Activated naive CD4-positive, alpha-beta T cell treated with anti-CD3 and anti-CD28 coated beads, Interleukin-2, amount 50 U/mL, for 24 hours (primary cell): ENCODE measurements at regions not wholly inside any gene's neighbourhood (a gene's known extent, or its start where the extent isn't known, plus 50 kb on each side); places are given as distances from the start of the nearest gene placed in this dataset.

ENCODE experiments used
- H3K27ac Mint-ChIP-seq: one replicate; pipeline ENCODE4 v1.8.0; 2021; ENCODE audit warnings: mild to moderate bottlenecking, mixed read lengths
- H3K27me3 Mint-ChIP-seq: one replicate; pipeline ENCODE4 v1.8.0; 2021; ENCODE audit warnings: mixed read lengths
- H3K36me3 Mint-ChIP-seq: one replicate; pipeline ENCODE4 v1.8.0; 2021; ENCODE audit warnings: mixed read lengths
- H3K4me1 Mint-ChIP-seq: one replicate; pipeline ENCODE4 v1.8.0; 2021; ENCODE audit warnings: mixed read lengths
- H3K4me3 Mint-ChIP-seq: one replicate; pipeline ENCODE4 v1.8.0; 2021; ENCODE audit warnings: mild to moderate bottlenecking, mixed read lengths
- H3K9me3 Mint-ChIP-seq: one replicate; pipeline ENCODE4 v1.8.0; 2021; ENCODE audit warnings: mixed read lengths

DNA sequence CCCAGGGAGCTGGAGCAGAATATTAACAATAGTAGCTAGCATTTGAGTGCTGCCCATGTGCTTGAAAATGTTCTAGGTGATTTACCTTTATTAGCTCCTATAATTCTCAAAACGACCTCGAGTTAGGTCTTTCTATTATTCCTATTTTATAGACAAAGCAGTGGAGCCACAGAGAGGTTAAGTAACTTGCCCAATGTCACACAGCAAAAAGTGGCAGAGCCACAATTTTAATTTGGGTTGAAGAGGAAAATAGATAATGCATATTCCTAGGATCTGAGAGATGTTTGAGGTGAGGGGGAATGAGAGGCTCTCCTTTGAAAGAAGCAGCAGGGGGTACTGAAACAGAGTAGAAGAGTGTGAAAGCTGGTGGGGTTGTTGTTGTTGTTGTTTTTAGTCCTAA is 354.5 kb upstream of the SLC35B3 start:
- Mint-ChIP-seq H3K27ac (no peak overlapping the region), H3K9me3 (peaks cover 4% of the 10 kb centered on the region), H3K36me3 (no peaks in the 10 kb centered on the region), H3K4me1 (no peaks in the 10 kb centered on the region), H3K4me3 (no peak overlapping the region), H3K27me3 (no peaks in the 10 kb centered on the region)

DNA sequence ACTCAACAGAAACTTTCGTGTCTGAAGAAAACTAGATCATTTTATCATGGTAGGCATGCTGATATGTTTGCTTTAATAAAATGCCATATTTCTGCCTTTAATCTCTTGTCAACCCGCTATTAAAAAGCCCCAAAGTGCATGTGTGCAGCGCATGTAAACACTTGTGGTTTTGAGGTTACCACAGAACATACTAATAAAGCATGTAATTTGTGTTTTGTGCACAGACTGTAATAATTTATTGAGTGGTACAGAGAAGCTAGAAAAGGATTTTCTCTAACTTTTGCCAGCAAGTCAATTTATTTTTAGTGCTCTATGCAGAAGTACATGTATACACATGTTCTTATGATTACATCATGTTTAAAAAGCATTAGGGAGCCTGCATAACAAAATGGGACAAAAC is 349.9 kb upstream of the SLC35B3 start:
- Mint-ChIP-seq H3K9me3 (peaks cover 9% of the 10 kb centered on the region), H3K27ac (no peak overlapping the region), H3K4me1 (no peaks in the 10 kb centered on the region), H3K4me3 (no peak overlapping the region), H3K27me3 (no peaks in the 10 kb centered on the region), H3K36me3 (peaks cover 1% of the 10 kb centered on the region)

DNA sequence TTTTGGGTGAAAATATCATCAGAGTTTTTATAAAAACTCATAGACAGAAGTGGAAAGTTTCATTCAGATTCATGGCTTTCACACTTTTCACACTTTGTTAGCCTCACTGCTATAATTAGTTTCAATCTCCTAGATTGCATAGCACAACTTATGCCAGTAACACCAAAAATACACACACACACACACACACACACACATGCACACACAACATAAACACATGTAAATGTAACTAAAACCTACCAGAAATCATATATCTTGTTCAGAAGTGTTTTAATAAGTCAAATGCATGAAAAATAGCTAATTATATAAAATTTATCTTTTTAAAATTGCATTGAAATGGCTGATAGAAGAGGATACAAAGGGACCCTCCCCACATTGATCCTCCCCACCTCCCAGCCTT is 347.8 kb upstream of the SLC35B3 start:
- no peaks in the 10 kb centered on the region for H3K4me1 Mint-ChIP-seq
- no peak overlapping the region for H3K27ac Mint-ChIP-seq
- peaks cover 1% of the 10 kb centered on the region for H3K36me3 Mint-ChIP-seq

DNA sequence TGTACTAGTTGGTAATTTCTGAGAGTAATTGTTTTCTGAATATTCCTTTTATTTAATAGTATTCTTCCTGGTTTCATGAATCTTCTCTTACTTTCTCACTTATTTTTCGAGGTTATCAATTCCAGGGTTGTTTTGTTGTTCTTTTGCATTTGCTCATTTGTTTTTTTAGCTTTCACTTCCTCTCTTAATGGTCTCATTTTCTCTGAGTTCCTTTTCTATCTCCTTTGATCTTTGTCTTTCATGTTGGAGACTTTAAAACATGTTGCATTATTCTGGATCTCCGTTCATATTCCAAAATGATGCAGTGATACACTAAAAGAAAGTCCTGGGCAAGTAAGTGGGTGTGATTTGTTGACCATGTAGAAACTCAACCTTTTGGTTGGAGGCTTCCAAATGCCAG is 345.3 kb upstream of the SLC35B3 start:
- Mint-ChIP-seq H3K36me3 (peaks cover 1% of the 10 kb centered on the region), H3K4me3 (no peak overlapping the region), H3K27ac (no peak overlapping the region), H3K9me3 (peaks cover 6% of the 10 kb centered on the region), H3K27me3 (no peaks in the 10 kb centered on the region), H3K4me1 (no peaks in the 10 kb centered on the region)

More for the DNA sequence above, 347.8 kb upstream of the SLC35B3 start:
- no peak overlapping the region for H3K4me3 Mint-ChIP-seq
- H3K9me3 Mint-ChIP-seq: peaks cover 6% of the 10 kb centered on the region
- no peaks in the 10 kb centered on the region for H3K27me3 Mint-ChIP-seq

DNA sequence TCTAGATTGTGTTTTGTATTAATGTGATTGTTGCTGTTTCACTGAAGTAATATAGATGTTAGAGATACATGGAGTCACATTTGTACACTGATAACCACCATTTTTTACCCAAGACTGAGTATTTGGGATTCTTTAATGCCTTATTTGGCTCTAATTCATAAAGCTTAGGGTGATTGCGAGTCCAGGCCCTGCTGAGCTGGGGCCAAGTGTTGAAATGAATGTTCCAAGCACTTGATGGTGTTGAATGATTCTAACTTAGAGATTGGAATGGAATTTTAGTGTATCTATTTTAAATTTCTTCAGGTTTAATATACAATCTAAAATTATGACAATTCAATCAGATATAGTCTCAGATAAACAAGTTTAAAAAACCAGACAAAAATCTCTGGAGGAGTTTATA is 329.4 kb upstream of the SLC35B3 start:
- H3K4me3 Mint-ChIP-seq: no peak overlapping the region
- no peaks in the 10 kb centered on the region for H3K4me1 Mint-ChIP-seq
- no peaks in the 10 kb centered on the region for H3K27me3 Mint-ChIP-seq
- H3K27ac Mint-ChIP-seq: no peak overlapping the region
- no peaks in the 10 kb centered on the region for H3K36me3 Mint-ChIP-seq
- H3K9me3 Mint-ChIP-seq: no peaks in the 10 kb centered on the region

DNA sequence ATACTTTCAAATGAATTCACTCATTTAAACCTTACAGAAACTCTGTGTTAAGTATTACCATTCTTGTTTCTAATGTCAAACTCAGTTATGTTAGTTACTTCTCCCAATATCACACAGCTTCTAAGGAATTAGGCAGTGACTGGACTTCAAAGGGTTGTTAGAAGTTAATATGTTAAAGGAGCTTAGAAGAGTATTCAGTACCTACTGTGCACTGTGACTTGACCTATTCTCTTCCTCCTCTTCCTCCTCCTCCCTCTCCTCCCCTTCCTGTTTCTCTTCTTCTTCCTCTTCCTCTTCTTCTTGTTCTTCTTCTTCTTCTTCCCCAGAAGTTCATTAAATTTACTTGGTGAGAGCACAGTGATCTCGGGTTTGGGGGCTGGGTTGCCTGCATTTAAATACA is 325.6 kb upstream of the SLC35B3 start:
- no peak overlapping the region for H3K4me3 Mint-ChIP-seq
- no peaks in the 10 kb centered on the region for H3K27me3 Mint-ChIP-seq
- no peaks in the 10 kb centered on the region for H3K4me1 Mint-ChIP-seq
- H3K9me3 Mint-ChIP-seq: peaks cover 4% of the 10 kb centered on the region
- no peaks in the 10 kb centered on the region for H3K36me3 Mint-ChIP-seq
- no peak overlapping the region for H3K27ac Mint-ChIP-seq

DNA sequence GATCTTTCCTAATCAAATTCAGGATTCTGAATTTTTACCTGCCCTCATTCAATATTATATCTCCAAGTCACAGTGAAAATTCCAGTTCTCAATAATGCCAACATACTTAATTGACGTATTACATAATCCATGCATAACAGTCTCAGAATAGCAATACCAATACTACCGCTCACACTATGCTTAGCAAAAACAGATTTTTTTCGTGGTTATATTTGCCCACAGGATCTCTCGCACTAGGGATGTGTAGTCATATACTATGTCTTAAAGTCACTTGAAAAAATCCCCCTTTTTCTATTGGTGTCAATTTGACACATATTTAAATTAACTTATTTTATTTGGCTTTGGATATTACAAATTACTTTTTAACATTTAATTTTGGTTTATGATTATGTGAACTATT is 323.1 kb upstream of the SLC35B3 start:
- peaks cover 4% of the 10 kb centered on the region for H3K9me3 Mint-ChIP-seq
- no peaks in the 10 kb centered on the region for H3K27me3 Mint-ChIP-seq
- H3K4me1 Mint-ChIP-seq: no peaks in the 10 kb centered on the region
- no peaks in the 10 kb centered on the region for H3K36me3 Mint-ChIP-seq
- H3K4me3 Mint-ChIP-seq: no peak overlapping the region
- no peak overlapping the region for H3K27ac Mint-ChIP-seq

DNA sequence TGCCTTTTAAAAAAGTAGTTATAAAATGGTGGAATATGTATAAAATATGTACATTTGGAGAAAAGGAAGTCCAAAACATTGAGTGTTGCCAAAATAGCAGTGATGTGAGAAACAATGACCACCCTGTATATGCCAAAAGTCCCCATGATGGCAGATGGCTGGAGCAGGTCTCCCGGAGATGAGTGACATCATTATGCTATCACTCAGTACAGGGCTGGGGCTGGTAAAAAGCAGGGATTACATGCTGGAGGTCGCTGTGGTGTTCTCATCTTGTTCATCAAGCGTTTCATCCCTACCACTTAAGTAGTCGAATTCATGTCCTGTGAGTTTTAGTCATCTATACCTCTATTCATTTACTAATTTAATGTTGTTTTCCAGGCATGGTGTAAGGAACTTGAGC is 315.3 kb upstream of the SLC35B3 start:
- no peaks in the 10 kb centered on the region for H3K36me3 Mint-ChIP-seq
- no peaks in the 10 kb centered on the region for H3K27me3 Mint-ChIP-seq
- H3K27ac Mint-ChIP-seq: no peak overlapping the region
- H3K9me3 Mint-ChIP-seq: no peaks in the 10 kb centered on the region
- no peaks in the 10 kb centered on the region for H3K4me1 Mint-ChIP-seq
- no peak overlapping the region for H3K4me3 Mint-ChIP-seq

DNA sequence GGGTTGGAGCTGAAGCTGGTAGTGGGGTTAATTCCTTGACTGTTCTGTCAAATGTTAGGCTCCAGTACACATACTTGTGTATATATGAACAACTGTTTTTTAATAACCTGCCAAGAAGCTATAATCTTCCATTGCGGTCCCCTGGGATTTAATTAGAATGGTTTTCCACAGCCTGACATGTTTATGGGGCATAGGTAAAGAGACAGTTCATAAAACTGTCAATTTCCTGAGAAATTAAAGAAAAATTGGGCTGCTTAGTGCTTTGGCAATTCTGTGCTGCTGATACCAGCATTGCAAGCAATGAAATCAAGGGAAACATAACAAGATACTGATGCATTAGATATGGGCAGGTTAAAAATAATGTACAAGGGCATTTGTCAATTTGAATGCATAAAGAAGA is 314.1 kb upstream of the SLC35B3 start:
- no peaks in the 10 kb centered on the region for H3K36me3 Mint-ChIP-seq
- H3K27me3 Mint-ChIP-seq: no peaks in the 10 kb centered on the region
- no peak overlapping the region for H3K4me3 Mint-ChIP-seq
- no peak overlapping the region for H3K27ac Mint-ChIP-seq
- H3K4me1 Mint-ChIP-seq: no peaks in the 10 kb centered on the region
- H3K9me3 Mint-ChIP-seq: peaks cover 3% of the 10 kb centered on the region

DNA sequence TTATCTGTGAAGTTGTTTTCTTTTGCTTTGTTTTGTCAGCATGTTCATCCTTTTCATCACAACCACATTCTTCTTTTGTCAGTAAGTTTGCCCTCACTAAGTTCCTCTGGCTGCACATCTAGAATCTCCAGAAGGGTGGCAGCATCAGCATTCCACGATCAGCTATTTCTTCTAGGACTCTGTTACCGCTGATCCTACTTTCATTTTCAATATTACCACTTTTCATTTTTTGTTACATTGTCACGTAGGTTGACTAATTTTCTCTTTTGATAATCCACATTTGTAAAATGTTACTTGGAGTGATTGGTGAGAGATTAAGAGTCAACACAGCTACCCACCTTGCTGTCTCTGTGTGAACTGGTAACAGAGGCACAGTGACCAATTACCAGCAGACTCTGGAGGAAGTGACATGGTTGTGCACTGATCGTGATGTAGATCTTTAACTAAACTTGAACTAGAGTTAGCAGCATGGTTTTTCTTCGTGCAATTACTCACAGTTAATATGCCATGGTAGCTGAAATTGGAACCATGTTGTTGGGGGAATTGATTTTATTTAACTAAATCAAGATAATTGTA is 307.9 kb upstream of the SLC35B3 start:
- Mint-ChIP-seq H3K27ac (peak overlapping the region; percentile 24), H3K27me3 (no peaks in the 10 kb centered on the region), H3K4me3 (peak overlapping the region; percentile 73), H3K4me1 (peaks cover 12% of the 10 kb centered on the region), H3K9me3 (peaks cover 20% of the 10 kb centered on the region), H3K36me3 (no peaks in the 10 kb centered on the region)

DNA sequence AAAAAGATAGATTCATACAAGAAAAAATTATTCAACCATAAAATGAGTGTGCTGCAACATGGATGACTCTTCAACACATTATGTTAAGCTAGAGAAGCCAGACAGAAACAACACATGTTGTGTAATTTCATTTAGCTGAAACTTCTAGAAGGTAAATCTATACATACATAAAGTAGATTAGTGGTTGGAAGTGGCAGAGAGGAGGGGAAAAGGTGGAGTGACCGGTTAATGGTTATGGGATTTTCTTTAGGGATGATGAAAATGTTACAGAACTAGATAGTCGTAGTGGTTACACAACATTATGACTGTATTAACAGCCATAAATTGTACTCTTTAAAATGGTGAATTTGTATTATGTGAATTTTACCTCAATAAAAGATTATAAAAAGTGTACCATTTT is 304.1 kb upstream of the SLC35B3 start:
- Mint-ChIP-seq H3K36me3 (no peaks in the 10 kb centered on the region), H3K4me1 (peaks cover 12% of the 10 kb centered on the region), H3K4me3 (no peak overlapping the region), H3K27ac (no peak overlapping the region), H3K9me3 (peaks cover 26% of the 10 kb centered on the region), H3K27me3 (no peaks in the 10 kb centered on the region)

DNA sequence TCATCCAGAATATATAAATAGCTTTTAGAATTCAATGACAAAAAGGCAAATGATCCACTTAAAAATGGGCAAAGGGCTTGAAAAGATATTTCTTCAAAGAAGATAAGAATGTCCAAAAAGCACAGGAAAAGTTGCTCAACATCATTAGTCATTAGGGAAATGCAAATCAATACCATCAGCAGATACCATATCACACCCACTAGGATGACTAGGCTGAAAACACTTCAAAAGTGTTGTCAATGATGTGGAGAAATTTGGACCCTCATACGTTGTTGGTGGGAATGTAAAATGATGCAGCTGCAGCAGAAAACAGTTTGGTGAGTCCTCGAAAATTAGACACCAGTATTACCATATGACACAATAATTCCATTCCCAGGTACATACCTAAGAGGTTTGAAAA is 303.6 kb upstream of the SLC35B3 start:
- H3K9me3 Mint-ChIP-seq: peaks cover 24% of the 10 kb centered on the region
- no peak overlapping the region for H3K27ac Mint-ChIP-seq
- H3K36me3 Mint-ChIP-seq: no peaks in the 10 kb centered on the region
- H3K4me1 Mint-ChIP-seq: peaks cover 12% of the 10 kb centered on the region
- no peak overlapping the region for H3K4me3 Mint-ChIP-seq
- H3K27me3 Mint-ChIP-seq: no peaks in the 10 kb centered on the region

DNA sequence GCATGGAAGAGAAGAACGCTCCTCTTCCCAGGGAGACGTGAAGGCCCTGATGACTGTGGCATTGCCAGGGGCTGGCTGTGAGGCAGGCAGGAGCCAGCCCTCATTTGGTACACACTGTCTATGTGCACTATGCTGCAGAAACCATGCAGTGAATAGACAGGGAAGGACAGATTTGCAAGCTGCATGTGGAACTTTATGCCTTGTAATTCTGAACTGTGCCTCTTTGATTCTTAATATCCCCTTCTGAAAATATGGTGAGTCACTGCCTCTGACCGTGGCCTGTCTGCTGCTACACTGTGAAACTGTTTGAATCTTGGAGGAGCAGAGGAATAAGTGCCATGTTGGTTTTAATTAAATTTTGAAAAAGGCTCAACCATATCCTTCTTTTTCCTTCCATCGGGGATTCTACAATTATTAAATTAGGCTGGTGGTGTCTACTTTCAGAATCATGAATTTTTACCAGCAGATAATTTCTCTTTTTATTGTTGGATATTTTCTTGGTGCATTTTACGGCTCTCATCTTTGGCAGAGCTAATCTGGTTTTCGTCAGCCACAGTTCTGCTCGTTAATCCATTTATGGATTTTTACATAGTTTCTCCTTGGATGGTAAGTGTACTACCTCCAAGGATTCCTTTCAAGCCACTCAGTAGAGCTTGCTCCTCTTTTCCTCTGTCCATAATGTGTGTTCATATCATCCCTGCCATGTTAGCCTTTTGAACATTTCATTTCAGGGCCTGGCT is 301.0 kb upstream of the SLC35B3 start:
- Mint-ChIP-seq H3K27me3 (peaks cover 7% of the 10 kb centered on the region), H3K27ac (no peak overlapping the region), H3K4me1 (no peaks in the 10 kb centered on the region), H3K9me3 (peaks cover 24% of the 10 kb centered on the region), H3K4me3 (no peak overlapping the region), H3K36me3 (no peaks in the 10 kb centered on the region)

DNA sequence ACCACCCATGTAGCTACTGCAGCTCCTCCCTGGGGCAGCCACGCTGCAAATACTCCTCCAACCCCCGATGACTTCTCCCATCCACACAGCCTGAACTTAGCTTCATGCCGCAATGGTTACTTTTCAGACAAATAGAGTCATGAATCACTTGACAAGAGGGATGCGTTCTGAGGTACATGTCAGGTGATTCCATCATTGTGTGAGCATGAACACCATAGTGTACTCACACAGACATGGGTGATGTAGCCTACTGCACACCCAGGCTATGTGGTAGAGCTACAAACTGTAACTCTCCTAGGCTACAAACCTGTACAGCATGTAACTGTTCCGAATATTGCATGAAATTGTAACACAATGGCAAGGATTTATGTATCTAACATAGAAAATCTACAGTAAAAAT is 298.5 kb upstream of the SLC35B3 start:
- H3K27me3 Mint-ChIP-seq: peaks cover 7% of the 10 kb centered on the region
- no peak overlapping the region for H3K4me3 Mint-ChIP-seq
- no peak overlapping the region for H3K27ac Mint-ChIP-seq
- no peaks in the 10 kb centered on the region for H3K4me1 Mint-ChIP-seq
- peaks cover 9% of the 10 kb centered on the region for H3K9me3 Mint-ChIP-seq
- H3K36me3 Mint-ChIP-seq: no peaks in the 10 kb centered on the region

DNA sequence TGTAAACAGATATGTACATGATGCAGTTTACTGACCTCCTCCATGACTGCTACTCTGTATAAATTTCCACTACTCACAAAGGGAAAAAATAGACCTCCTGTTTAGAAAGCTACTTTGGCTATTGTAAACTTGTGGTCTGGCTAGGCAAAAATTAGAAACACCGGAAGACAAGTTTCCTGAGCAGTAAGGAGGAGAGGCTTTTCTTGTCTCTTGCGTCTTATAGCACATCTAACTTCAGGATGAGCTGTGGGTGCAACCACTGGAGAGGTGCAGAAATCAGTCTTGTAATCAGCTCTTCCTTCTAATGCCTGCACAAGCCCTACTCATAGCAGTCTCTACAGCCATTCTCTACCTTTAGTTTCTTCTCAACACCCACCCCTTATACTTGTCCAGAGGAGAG is 296.5 kb upstream of the SLC35B3 start:
- no peak overlapping the region for H3K4me3 Mint-ChIP-seq
- H3K27me3 Mint-ChIP-seq: peaks cover 7% of the 10 kb centered on the region
- peaks cover 4% of the 10 kb centered on the region for H3K9me3 Mint-ChIP-seq
- no peaks in the 10 kb centered on the region for H3K36me3 Mint-ChIP-seq
- no peak overlapping the region for H3K27ac Mint-ChIP-seq
- no peaks in the 10 kb centered on the region for H3K4me1 Mint-ChIP-seq

DNA sequence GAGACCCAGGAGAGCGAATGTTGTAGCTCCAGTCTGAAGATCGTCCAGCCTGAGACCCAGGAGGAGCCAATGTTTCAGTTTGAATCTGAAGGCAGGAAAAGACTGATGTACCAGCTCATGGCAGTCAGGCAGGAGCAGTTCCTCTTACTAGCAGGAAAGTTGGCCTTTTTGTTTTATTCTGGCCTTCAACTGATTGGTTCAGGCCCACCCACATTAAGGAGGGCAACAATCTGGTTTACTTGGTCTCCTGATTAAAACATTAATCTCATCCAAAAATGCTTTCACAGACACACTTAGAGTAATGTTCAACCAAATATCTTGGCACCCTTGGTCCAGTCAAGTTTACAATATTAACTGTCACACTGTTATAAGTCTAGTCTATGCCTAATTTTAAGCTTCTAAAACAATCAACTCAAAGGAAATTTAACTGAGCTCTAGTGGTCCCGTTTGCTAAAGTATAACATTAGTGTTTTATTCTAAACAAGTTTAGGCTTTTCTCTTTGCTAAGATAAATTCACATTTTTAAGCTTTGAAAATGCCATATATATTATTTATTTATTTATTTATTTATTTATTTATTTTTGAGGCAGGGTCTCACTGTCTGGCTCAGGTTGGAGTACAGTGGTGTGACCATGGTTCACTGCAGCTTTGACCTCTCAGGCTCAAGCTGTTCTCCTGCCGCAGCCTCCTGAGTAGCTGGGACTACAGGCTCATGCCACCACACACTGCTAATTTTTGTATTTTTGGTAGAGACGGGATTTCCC is 275.5 kb upstream of the SLC35B3 start:
- Mint-ChIP-seq H3K27ac (no peak overlapping the region), H3K4me3 (no peak overlapping the region), H3K4me1 (no peaks in the 10 kb centered on the region), H3K27me3 (no peaks in the 10 kb centered on the region), H3K36me3 (no peaks in the 10 kb centered on the region), H3K9me3 (no peaks in the 10 kb centered on the region)
